ENCODE measurements at regions not wholly inside any gene's neighbourhood (a gene's known extent, or its start where the extent isn't known, plus 50 kb on each side); places are given as distances from the start of the nearest gene placed in this dataset.

GRCh38 chr14:86604561-86604960 lies 1074.6 kb downstream of the FLRT2 start:
- no peak for TF ChIP-seq CTCF (IDR thresholded peaks at IDR 0.05)
- no peak for TF ChIP-seq POLR2A (IDR thresholded peaks at IDR 0.05)

Data from right lobe of liver (tissue), 4 donors.